Kidney tubule cell (primary cell): ENCODE measurements at regions not wholly inside any gene's neighbourhood (a gene's known extent, or its start where the extent isn't known, plus 50 kb on each side); places are given as distances from the start of the nearest gene placed in this dataset.
"Not testable (repeated sequence)": the region's sequence is repeated elsewhere in the genome, so short reads cannot be mapped to it uniquely, and the experiment has no call there.

Experiments
- DNase-seq: peaks from one replicate; pipeline ENCODE4 v3.0.0-alpha.2; 2018; ENCODE audit warnings: low spot score

DNA sequence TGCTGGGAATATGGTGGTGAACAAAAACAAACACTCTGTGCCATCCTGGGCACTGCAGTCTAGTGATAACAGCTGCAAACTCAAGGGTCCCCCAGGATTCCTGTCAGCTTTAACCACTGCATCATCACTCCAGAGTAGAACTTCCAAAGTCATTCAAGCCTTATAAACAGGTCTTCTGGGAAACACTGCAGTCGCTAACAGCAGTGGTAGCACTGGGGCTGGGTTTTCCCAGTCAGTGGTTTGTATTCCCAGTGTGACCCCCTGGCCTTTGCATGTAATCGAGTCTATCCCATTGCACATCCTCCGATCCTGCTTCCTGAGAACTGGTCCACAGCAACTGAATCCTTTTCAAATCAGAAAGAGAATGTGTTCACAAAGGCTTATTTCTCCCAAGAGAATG, 623.5 kb downstream of the EDEM1 start:
- no peak for DNase-seq

DNA sequence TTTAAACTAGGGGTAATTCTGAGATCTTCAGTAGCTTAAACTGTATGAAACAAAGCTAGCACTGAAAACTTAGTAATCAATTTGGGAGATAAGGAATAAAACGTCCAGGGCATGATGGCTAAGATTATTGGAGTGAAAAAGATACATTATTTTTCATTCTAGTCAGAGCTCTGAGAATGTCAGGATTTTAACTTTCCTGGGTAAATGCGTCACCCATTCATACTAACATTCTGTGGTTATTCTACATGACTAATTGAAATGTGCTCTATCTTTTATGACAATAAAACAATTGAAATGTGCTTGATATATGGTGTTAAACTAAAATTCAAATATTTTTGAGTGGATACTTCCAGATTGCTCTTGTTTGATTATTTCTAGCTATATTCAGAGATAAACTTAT, 626.0 kb downstream of the EDEM1 start:
- DNase-seq: no peak

DNA sequence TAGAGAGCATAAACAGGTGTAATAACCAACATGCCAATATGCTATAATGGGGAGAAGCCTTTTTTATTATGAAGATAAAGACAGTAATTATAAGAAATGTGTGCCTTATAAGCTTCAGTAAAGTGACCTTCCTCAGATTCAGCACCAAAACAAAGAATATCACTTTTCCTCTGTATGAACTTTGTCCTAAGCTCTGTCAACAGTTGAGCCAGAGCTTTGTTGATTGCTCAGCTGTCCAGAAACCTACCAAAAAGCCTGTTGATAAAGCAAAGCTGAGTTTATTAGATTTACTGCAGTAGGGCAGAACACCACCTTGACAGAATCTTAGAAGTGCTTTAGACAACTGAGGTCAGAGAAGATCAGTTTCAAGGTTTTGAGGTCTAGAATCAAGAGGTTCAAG, 635.3 kb downstream of the EDEM1 start:
- DNase-seq: no peak

DNA sequence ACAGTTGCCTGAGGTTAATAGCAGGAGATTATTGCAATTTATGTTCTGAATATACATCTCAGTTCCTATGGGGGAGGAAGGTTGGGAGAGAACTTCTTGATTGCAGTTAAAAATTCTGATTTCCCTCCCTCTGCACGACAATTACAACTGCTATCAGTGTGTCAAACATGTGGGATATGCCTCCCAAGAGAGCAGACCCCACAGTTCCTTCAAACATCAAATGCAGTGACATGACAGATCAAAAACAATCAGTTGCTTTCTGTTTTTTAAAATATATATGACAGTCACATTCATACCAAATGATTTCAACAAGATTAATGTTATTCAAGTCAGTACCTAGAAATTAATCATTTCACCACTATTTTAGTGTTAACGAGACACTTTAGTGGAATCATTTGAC, 639.0 kb downstream of the EDEM1 start:
- no peak for DNase-seq

DNA sequence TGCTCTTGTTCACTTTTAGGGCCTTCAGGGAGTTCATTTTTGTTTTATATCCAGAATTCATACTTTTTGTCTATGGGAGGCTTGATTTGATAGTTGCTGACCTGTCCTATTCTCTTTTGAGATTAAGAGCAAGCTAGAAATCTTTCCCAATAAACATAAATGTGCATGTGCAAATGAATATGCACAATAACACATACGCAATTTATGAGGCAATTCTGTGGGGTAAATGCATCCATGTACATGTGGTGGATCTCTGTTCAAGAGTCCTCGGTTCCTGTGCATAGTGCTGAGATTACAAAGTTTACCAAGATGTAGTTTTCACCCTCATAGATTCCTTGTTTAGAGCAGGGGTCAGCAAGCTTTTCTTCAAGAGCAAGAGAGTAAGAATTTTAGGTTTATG, 640.7 kb downstream of the EDEM1 start:
- no peak for DNase-seq

DNA sequence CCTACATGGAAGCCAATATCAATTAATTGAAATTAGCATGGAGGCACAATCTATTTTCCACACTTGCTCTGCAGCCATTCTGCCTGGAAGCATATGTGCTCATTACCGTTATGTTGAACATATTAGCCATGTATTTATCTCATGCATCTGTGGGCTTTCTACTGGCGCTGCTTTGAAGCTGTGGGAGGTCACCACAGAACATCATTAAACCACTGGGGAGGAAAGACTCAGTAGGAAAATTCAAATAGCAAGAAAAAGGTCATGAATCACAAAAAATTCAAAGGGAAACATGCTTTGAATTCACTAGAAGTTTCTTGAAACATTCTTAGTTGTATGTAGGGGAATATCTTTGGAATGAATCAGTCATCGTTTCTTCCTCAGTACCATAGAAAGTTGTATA, 652.5 kb downstream of the EDEM1 start:
- DNase-seq: peak; percentile 42

DNA sequence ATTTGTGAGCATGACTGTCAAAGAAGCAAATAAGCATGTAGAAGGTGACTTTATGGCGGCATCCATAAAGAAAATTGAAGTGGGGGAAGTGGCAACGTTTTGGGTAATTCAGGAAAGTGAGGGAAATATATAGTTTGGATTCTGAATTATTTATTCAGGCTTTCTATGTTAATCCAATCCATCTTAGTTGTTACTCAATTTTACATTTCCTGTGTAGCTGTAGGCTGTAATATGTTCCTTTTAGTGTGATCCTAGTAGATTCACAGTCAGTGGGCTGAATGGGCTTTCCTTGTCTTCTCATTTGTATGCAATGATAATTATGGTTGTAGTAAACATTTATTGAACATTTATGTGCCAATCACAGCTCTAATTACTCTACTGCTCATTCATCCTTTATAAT, 654.1 kb downstream of the EDEM1 start:
- no peak for DNase-seq

DNA sequence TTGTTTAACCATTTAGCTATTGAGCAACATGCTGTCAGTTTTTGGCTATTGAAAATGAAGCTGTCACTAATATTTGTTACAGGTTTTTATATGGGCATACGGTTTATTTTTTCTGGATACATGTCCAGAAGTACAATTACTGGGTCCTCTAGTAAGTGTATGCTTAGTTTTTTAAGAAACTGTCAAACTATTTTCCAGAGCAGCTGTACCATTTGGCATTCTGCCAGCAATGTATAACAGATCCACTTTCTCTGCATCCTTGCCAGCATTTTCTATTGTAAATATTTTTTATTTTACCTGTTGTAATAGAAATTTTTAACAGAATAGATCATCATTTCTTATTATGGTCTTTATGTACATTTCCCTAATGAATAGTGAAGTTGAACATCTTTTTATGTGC, 658.8 kb downstream of the EDEM1 start:
- DNase-seq: no peak

DNA sequence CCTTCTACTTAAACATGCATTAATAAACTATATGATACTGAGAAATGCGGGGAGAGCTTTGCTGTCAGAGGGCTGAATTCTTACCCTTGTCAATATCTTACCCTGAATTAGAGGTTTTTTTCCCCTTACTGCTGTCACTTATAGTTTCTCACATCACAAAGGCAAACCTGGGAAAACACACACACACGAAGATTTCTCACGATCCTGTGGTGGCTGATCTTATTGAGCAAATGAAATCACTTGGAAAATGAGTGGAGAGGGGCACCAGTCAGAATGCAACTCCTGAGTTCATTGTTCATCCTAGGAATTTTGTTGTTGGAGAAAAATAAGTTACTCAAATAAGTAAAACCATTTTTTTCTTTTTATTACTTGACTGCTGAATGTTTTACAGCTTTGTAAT, 673.6 kb downstream of the EDEM1 start:
- no peak for DNase-seq

DNA sequence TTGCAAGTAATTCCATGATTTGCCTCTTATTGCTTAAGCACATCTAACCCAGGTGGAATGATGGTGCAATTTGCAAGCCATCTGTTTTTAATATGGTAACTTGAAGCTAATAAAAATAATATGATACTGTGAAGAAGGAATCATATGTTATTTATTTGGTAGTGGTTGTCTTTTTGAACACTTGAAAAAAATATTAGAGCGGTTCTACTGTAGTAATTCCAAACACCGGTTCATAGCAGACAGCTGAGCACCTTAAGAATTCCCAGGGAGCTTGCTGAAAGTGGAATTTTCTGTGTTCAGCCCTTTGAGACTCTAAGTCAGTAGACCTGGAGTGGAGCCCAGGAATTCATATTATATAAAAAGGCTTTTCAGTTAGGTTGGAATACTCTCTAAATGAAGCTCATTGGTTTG, 687.4 kb downstream of the EDEM1 start:
- no peak for DNase-seq

DNA sequence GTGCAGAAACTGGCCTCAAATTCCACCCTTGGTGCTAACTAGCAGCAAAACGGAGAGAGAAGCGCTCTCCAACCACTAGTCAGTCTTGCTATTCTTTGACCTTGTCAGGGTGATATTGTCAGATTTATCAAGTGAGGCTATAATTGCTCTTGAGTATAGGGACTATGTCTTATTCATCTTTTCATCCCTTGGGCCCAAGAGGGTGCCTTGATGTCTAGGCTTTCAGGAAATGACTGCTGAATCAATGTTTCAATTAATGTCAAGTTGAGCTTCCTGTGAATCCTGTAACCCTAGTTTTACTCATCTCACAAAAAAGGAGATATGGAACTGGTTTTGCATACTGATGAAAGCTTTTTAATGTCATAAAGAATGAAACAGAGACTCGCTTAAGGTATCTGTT, 701.3 kb downstream of the EDEM1 start:
- no peak for DNase-seq

DNA sequence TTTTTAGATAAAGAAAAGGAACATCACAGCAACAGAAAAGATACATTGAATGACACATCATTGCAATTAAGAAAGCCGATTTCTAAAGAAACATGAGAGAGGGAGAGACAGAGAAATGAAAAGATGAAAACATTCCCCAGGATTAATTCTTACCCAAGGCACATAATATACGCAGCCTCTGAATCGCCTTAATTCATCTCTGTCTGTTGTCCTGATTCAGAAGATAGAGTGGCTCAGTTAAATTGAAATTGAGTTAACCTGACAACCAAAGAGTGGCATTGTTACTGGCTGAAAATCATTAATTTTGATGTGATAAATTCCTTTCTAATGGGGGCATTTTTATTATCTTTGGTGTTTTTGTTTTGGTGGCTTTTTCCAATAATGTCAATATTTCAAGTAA, 701.9 kb downstream of the EDEM1 start:
- no peak for DNase-seq

DNA sequence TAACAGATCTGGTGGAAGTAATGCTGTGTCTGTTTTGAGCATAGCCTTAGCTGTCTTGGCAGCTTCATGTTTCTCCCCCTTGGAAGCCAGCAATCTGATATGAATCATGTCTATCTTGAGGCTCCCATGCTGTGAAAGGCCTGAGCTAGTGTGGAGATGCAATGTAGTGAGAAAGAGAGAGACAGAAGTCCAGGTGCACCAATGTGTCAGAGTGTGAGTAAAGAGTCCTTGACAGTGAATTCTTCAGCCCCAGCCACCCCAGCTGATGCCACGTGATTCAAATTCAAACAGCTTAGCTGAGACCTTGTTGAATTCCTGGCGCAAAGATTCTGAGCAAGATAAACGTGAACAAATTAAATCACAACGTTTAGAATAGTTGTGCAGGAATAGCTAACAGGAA, 704.2 kb downstream of the EDEM1 start:
- DNase-seq: peak; percentile 7

DNA sequence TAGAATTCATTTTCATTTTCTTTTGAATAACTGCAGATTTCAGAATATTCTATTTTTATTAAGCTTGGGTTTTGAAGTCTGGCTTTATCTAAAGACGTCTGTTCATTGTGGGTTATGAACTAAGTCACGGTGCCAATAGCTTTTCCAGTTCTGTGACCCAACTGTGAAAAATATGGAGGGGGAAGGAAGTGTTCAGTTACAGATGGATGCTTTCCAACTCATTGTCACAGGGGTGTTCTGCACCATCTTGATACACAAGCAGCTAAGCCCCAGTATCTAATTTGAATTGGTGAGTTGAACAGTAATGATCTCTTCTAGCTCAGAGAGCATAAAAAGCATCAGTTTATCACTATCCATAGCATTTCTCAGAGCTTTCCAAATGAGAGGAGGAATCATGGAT, 710.6 kb downstream of the EDEM1 start:
- DNase-seq: no peak

DNA sequence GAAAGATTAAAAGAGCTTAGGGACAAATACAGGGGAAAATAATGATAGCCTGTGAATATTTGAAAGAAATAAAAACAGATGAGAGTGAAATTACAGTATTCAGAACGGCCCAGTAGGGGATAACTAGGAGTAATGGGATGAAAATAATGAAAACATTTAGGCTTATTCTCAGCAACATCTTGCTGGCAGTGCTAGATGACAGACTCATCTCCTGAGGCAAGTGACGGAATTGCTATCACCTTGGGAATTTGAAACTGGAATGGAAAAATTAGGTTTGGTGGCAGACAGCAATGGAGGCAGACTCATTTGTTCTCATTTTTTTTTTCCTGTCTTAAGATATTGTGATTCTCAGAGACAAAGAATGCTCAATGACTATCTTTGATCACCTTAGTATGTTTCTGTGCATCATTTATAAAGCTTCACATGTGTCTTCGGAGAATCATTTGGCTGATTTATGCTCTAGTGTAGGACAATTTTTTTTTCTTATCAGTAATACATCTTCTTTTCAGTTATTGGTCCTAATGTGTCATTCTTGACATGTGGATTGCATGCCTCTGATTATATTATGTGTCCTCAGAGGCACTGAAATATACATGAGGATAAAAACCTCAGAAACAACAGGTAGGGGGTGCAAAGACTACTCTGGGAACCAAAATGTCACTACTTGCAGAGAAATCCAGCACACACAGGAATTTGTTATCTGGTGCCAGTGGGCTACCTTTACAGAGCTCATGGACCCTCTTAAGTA, 711.7 kb downstream of the EDEM1 start:
- no peak for DNase-seq

DNA sequence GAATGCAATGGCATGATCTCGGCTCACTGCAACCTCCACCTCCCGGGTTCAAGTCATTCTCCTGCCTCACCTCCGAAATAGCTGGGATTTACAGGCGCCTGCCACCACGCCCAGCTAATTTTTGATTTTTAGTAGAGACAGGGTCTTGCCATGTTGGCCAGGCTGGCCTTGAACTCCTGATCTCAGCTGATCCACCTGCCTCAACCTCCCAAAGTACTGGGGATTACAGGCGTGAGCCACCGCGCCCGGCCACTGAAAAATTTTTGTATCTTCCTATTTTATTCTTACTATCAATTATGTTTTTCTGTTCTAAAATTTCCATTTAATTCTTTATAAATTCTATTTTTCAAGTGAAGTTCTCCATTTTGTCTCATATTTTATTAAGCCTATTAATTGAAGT, 730.4 kb downstream of the EDEM1 start:
- no peak for DNase-seq

DNA sequence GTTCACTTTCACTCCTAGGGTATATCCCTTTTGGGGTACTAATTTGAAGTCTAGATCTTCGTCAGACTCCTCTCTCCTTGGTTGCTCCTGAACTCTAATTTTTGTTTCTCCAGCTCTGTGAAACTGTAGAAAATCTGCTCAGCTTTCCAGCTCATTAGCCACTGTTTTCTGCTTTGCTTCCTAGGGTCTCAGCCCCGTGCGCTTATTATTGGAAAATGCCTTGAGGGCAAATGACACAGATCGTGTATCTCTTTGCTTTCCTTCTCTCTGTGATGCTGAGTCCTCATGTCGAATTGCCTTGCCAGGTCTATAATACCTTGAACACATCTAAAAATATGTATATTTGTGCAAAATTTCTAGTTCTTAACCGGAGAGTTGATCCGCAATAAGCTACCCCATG, 731.1 kb downstream of the EDEM1 start:
- no peak for DNase-seq

DNA sequence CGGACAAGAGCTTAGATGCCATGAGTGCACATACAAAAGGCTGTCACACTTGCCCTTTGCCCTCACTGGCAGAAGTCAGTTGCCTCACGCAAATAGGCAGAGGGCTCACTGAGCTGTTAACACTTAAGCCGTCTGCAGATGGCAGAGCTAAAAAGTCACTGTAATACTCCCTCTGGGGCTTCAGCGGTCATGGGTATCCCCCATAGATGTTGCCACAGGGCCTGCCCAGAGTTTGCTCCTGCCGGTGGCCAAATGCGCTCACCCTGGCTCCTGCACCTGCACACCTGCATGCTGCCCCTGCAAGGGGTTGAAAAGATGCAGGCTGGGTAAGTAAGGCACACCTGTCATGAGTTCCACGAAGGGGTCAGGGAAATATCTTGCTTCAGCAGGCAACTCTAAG, 741.5 kb downstream of the EDEM1 start:
- DNase-seq: no peak

DNA sequence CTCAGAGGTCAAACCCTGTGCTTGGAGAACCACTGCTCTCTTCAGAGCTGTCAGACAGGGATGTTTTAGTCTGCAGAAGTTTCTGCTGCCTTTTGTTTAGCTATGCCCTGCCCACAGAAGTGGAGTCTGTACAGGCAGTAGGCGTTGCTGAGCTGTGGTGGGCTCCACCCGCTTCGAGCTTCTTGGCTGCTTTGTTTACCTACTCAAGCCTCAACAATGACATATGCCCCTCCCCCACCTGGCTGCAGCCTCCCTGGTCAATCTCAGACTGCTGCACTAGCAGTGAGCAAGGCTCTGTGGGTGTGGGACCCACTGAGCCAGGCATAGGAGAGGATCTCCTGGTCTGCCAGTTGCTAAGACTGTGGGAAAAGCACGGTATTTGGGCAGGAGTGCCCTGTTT, 756.6 kb downstream of the EDEM1 start:
- DNase-seq: not testable (repeated sequence)

DNA sequence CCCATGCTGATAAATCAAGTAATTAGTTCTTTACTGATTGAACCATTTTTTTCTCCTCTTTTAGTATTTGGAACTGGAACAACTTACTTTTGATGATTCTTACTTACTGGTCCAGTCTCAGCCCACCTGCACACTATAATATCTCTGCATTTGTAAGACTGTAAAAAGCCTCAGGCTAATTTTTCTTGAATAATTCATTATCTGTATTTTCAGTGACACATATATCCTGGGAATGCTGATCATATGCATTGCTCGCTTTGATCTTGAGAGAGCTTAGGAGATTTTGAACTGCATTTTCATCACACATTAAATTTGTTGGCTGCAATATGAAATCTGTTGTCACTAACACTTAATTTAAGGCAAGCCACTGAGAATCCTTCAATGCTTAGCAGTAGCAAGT, 760.6 kb downstream of the EDEM1 start:
- no peak for DNase-seq

DNA sequence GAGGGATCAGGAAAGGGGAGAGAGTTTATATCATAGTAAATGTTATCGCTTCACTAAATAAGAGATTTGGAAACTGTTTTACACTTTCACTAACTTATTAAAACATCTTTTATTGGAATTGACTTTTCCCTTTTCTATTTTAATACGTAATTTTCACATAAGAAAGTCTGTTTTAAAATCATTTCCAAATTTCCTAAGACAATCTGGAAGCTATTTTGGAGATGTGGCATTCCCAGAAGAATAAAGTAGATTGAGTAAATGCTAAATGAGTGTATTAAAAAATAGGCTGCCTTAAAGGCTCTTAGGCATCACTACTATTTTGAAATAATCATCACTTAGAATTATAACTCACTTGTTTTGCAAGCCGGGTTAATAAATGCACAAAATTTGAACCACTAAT, 763.5 kb downstream of the EDEM1 start:
- no peak for DNase-seq

DNA sequence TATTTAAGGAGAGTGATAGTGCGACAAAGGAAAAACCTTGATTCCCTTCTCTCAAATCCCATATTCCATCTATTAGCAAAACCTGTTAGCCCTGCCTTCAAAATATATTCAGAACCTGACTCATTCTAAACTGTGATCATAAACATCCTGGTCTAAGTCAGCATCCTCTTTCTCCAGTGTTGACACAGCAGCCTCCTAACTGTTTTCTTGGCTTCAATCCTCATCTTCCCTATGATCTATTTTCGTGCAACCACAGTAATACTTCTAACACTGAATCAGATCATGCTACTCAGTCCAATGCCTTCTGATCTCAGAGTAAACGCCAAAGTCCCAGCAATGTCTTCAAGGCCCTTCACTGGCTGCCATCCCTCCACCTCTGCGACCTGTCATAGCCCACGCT, 785.1 kb downstream of the EDEM1 start:
- DNase-seq: no peak

DNA sequence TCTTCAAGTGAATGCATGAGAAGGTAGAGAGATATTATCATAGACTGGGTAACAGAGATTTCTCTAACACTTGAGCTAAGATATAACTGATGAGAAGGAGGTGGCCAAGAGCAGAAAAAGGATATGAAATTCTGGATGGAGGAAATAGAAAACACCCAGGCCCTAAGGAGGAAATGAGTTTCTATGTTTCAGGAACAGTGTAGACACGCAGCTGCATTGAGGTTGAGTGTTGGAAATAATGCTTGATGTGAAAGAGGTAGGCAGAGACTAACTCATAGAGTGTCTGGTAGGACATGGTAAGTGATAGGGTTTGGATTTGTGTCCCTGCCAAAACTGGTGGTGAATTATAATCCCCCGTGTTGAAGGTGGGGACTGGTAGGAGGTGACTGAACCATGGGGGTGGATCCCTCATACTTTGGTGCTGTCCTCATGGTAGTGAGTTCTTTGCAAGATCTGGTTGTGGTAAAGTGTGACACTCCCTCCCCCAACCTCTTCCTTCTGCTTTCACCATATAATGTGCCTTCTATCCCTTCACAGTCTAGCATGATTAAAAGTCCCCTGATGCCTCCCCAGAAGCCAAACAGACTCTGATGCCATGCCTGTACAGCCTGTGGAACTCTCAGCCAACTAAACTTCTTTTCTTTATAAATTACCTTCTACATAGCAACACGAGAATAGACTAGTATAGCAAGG, 787.3 kb downstream of the EDEM1 start:
- DNase-seq: no peak

DNA sequence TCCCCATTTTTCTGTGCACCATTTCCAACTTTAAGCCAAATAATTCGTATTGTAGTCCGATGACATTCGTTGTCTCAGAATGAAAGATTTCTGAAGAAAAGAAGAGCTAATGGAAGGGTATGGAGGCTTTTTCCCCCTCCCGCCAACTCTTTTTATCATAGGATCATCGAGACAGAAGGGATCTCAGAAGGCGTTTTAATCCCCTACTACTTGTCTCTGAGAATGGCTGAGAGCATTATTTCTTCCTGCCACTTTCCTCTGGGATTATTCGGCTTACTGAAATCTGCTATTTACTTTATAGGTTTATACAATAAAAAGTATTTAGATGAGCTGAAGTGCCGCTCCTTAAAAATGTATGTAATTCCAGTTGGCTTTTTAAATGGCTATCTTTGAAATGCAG, 789.8 kb downstream of the EDEM1 start:
- DNase-seq: no peak
